Naive B cell (primary cell): ENCODE measurements at regions not wholly inside any gene's neighbourhood (a gene's known extent, or its start where the extent isn't known, plus 50 kb on each side); places are given as distances from the start of the nearest gene placed in this dataset.
A peak's percentile ranks its signal among the peaks of the same experiment; 100 is the strongest.

Experiments
- ATAC-seq, 2 donors: fragments of 150-1000 bp; cut with Tn5 transposase; 2 replicates each; pipeline ENCODE4 v1.10.0; 2021; ENCODE audit warnings: low read depth in 2 of 2, mild to moderate bottlenecking in 2 of 2, moderate library complexity in 2 of 2
- DNase-seq: peaks from one replicate; pipeline ENCODE4 v3.0.0; 2022
- H3K27ac Mint-ChIP-seq, 6 donors: one replicate each; pipeline ENCODE4 v1.8.0; 2020 to 2022; ENCODE audit warnings: mild to moderate bottlenecking in 6 of 6, mixed read lengths in 6 of 6, moderate library complexity in 5 of 6, inconsistent platforms in 2 of 6
- H3K27me3 Mint-ChIP-seq, 3 donors: one replicate each; pipeline ENCODE4 v1.8.0; 2021 to 2022; ENCODE audit warnings: mixed read lengths in 3 of 3, mild to moderate bottlenecking in 1 of 3
- H3K36me3 Mint-ChIP-seq, 2 donors: one replicate each; pipeline ENCODE4 v1.8.0; 2020 to 2022; ENCODE audit warnings: mixed read lengths in 2 of 2, inconsistent platforms in 1 of 2, mild to moderate bottlenecking in 1 of 2
- H3K4me1 Mint-ChIP-seq, 3 donors: one replicate each; pipeline ENCODE4 v1.8.0; 2020 to 2022; ENCODE audit warnings: mixed read lengths in 3 of 3, inconsistent platforms in 1 of 3, mild to moderate bottlenecking in 1 of 3, moderate library complexity in 1 of 3
- H3K4me3 Mint-ChIP-seq, 8 donors: one replicate each; pipeline ENCODE4 v1.8.0; 2020 to 2022; ENCODE audit warnings: mild to moderate bottlenecking in 8 of 8, mixed read lengths in 8 of 8, moderate library complexity in 8 of 8, inconsistent platforms in 2 of 8
- H3K9me3 Mint-ChIP-seq, 7 donors: one replicate each; pipeline ENCODE4 v1.8.0; 2020 to 2022; ENCODE audit warnings: mixed read lengths in 7 of 7, mild to moderate bottlenecking in 5 of 7, inconsistent platforms in 2 of 7, moderate library complexity in 1 of 7

GRCh38 chr13:73365681-73366080 lies 306.9 kb downstream of the KLF5 start:
- DNase-seq = no peak
- H3K27ac Mint-ChIP-seq = no peak overlapping the region
- H3K27me3 Mint-ChIP-seq = no peaks in the 10 kb centered on the region
- H3K4me3 Mint-ChIP-seq = no peak overlapping the region
- H3K36me3 Mint-ChIP-seq = no peaks in the 10 kb centered on the region
- H3K4me1 Mint-ChIP-seq = no peaks in the 10 kb centered on the region
- no peak for ATAC-seq
- peaks cover 0 to 3% (median 0%) of the 10 kb centered on the region in 7 donors for H3K9me3 Mint-ChIP-seq

GRCh38 chr13:73365252-73365651 lies 306.4 kb downstream of the KLF5 start:
- Mint-ChIP-seq H3K4me1 (no peaks in the 10 kb centered on the region), H3K27ac (no peak overlapping the region), H3K27me3 (no peaks in the 10 kb centered on the region), H3K4me3 (no peak overlapping the region), H3K36me3 (no peaks in the 10 kb centered on the region), H3K9me3 (peaks cover 0 to 3% (median 0%) of the 10 kb centered on the region in 7 donors)
- ATAC-seq (no peak), DNase-seq (no peak)

- no peak for DNase-seq
- Mint-ChIP-seq H3K9me3 (peaks cover 0 to 3% (median 0%) of the 10 kb centered on the region in 7 donors), H3K36me3 (no peaks in the 10 kb centered on the region), H3K27ac (no peak overlapping the region), H3K4me3 (no peak overlapping the region), H3K27me3 (no peaks in the 10 kb centered on the region), H3K4me1 (no peaks in the 10 kb centered on the region)
- ATAC-seq = no peak
These were observed 305.9 kb downstream of the KLF5 start for GRCh38 chr13:73364736-73365135.

GRCh38 chr13:73358606-73359095 lies 299.8 kb downstream of the KLF5 start:
- ATAC-seq = no peak

DNA sequence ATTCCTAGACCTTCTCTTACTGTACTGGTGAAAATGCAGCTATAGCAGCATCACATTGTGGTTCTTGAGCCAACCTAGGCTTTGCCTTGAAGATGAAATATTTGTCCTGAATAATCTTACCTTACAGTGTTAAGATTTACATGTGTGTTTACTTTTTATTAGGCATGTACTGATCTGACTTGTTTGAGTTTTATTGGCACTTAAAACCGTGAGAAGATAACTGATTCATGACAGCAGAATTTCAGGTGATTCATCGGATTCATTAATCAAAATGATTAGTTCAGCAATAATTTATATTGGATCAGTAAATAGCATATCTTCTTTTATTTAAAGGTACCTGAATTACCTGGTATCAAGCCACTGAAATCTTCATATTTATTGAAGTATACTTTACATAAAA lies 296.3 kb downstream of the KLF5 start:
- Mint-ChIP-seq H3K9me3 (peaks cover 0 to 11% (median 3%) of the 10 kb centered on the region in 7 donors), H3K4me1 (no peaks in the 10 kb centered on the region), H3K27me3 (no peaks in the 10 kb centered on the region), H3K36me3 (no peaks in the 10 kb centered on the region), H3K4me3 (no peak overlapping the region), H3K27ac (no peak overlapping the region)
- ATAC-seq = no peak
- no peak for DNase-seq

More at GRCh38 chr13:73358606-73359095, 299.8 kb downstream of the KLF5 start:
- Mint-ChIP-seq H3K4me1 (no peaks in the 10 kb centered on the region), H3K9me3 (peaks cover 0 to 11% (median 3%) of the 10 kb centered on the region in 7 donors), H3K4me3 (no peak overlapping the region), H3K36me3 (no peaks in the 10 kb centered on the region), H3K27me3 (no peaks in the 10 kb centered on the region), H3K27ac (peak overlapping the region in 1 of 6 donors; percentile 29)
- DNase-seq = no peak

DNA sequence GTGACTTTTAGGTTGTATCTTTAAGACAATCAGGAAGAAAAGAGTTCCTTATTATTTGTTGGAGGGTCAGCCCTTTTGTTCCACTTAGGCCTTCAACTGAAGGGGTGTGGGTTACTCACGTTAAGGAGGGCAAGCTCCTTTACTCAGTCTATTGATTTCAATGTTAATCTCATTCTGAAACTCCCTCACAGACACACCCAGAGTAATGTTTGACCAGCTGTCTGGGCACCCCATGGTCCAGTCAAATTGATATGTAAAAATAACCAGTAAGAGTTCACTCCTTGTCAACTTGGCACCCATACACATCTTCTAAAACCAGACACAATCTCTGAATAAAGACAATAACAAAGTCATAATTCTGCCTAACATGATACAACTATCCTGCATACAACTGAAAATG lies 292.9 kb downstream of the KLF5 start:
- no peaks in the 10 kb centered on the region for H3K4me1 Mint-ChIP-seq
- no peak for DNase-seq
- no peak overlapping the region for H3K27ac Mint-ChIP-seq
- no peaks in the 10 kb centered on the region for H3K36me3 Mint-ChIP-seq
- H3K9me3 Mint-ChIP-seq = peaks cover 0 to 9% (median 3%) of the 10 kb centered on the region in 7 donors
- H3K27me3 Mint-ChIP-seq = no peaks in the 10 kb centered on the region
- no peak overlapping the region for H3K4me3 Mint-ChIP-seq
- ATAC-seq = no peak

- no peaks in the 10 kb centered on the region for H3K4me1 Mint-ChIP-seq
These were observed 282.9 kb downstream of the KLF5 start for GRCh38 chr13:73341748-73342147.

DNA sequence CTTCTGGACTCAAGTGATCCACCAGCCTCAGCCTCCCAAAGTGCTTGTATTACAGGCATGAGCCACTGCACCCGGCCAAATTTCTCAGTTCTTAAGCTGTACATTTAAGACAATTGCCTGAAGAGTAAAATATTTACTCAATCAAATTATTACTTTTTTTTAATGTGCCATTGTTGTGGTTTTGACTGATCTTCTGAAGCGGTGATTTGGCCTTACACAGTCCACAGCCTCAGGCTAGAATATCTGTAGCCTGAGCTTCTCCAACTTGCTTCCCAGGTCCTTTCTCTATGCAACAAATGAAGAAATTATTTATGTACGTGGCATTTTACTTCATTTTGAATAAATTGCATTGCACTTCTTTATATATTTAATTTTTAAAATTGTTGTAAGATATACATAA lies 281.3 kb downstream of the KLF5 start:
- no peak overlapping the region for H3K27ac Mint-ChIP-seq
- no peak for ATAC-seq
- H3K9me3 Mint-ChIP-seq = peaks cover 0 to 3% (median 0%) of the 10 kb centered on the region in 7 donors
- H3K36me3 Mint-ChIP-seq = no peaks in the 10 kb centered on the region
- no peaks in the 10 kb centered on the region for H3K4me1 Mint-ChIP-seq
- no peak for DNase-seq
- no peak overlapping the region for H3K4me3 Mint-ChIP-seq
- no peaks in the 10 kb centered on the region for H3K27me3 Mint-ChIP-seq

More at GRCh38 chr13:73341748-73342147, 282.9 kb downstream of the KLF5 start:
- H3K4me3 Mint-ChIP-seq = no peak overlapping the region
- ATAC-seq (no peak), DNase-seq (no peak)
- H3K27me3 Mint-ChIP-seq = no peaks in the 10 kb centered on the region
- peaks cover 0 to 5% (median 0%) of the 10 kb centered on the region in 7 donors for H3K9me3 Mint-ChIP-seq
- H3K36me3 Mint-ChIP-seq = no peaks in the 10 kb centered on the region
- H3K27ac Mint-ChIP-seq = no peak overlapping the region

DNA sequence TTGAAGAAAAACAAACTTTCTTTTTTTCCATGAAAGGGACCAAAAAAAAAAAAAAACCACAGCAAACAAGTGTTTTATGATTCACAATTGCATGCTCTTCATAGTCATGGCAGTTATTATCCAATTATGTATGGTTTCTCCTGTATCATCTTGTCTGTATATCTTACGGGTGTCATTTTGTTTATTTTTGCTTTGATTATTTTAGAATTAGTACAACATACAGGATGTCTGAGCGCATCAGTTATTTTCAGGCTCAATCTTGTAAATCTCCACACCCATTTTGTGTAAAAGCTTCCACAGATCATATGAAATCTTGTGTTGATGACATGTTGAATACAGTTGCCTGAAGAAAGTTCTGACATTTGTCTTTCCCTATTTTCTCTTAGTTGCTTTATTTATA lies 280.3 kb downstream of the KLF5 start:
- DNase-seq (no peak), ATAC-seq (no peak)
- Mint-ChIP-seq H3K27ac (no peak overlapping the region), H3K4me1 (no peaks in the 10 kb centered on the region), H3K9me3 (peaks cover 0 to 3% (median 0%) of the 10 kb centered on the region in 7 donors), H3K36me3 (no peaks in the 10 kb centered on the region), H3K4me3 (no peak overlapping the region), H3K27me3 (no peaks in the 10 kb centered on the region)

DNA sequence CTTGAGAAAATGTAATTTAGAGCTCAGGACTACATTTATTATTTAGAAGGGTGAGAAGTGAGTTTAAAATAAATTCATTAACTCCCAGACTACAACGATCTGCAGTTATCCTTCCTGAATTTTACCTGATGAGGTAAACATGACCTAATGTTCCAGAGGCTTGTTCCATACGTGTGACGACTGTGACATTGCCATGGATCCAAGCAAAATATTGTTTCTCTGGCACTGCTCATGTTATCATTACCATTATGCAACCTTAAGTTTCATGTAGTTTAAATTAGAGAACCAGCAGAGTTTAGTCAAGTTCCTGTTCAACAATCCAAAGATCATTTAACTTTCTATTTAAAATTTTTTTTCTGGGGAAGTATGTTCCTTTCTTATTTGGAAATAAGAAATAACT lies 279.6 kb downstream of the KLF5 start:
- DNase-seq (no peak), ATAC-seq (no peak)
- Mint-ChIP-seq H3K4me3 (no peak overlapping the region), H3K36me3 (no peaks in the 10 kb centered on the region), H3K27ac (no peak overlapping the region), H3K27me3 (no peaks in the 10 kb centered on the region), H3K4me1 (no peaks in the 10 kb centered on the region), H3K9me3 (peaks cover 0 to 2% (median 0%) of the 10 kb centered on the region in 7 donors)

DNA sequence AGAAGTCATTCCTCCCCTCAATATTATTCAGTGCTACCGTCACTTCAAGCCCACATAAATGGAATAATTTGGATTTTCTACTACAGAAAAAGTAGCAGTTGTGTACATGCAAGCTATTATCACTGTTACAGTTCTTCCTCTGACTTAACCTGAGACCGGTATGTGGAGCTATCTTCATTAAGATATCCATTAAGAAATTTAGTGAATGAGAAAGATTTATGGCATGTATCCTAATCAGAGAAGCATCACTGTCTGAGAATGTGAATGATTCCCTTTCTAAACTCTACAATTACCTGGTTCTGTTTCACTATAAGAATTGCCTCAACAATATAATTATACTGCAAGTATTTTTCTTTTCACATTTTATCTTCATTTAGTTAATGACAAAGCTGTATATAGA lies 278.7 kb downstream of the KLF5 start:
- ATAC-seq = no peak
- H3K27me3 Mint-ChIP-seq = no peaks in the 10 kb centered on the region

DNA sequence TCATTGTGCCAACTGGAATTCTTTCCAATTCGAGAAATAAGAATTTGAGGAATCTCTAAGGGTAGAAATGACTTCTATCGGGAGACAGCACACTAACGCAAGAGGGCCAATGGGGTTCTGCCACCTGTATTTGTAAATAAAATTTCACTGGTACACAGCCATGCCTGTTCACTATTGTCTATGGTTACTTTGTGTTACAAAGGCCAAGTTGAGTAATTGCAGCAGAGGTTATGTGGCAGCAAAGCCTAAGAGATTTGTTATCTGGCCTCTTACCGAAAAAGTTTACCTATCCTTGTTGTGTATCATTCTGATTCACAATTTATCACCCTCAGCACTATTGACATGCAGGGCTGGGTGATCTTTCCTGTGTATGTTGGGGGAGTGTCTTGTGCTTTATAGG lies 278.0 kb downstream of the KLF5 start:
- no peaks in the 10 kb centered on the region for H3K4me1 Mint-ChIP-seq
- no peak overlapping the region for H3K27ac Mint-ChIP-seq
- peaks cover 0 to 6% (median 0%) of the 10 kb centered on the region in 7 donors for H3K9me3 Mint-ChIP-seq
- H3K36me3 Mint-ChIP-seq = no peaks in the 10 kb centered on the region
- DNase-seq (no peak), ATAC-seq (no peak)
- H3K27me3 Mint-ChIP-seq = no peaks in the 10 kb centered on the region
- H3K4me3 Mint-ChIP-seq = no peak overlapping the region

More for the DNA sequence above, 278.7 kb downstream of the KLF5 start:
- no peaks in the 10 kb centered on the region for H3K4me1 Mint-ChIP-seq
- H3K36me3 Mint-ChIP-seq = no peaks in the 10 kb centered on the region
- H3K9me3 Mint-ChIP-seq = peaks cover 0 to 2% (median 0%) of the 10 kb centered on the region in 7 donors
- no peak overlapping the region for H3K4me3 Mint-ChIP-seq
- H3K27ac Mint-ChIP-seq = no peak overlapping the region
- no peak for DNase-seq

- ATAC-seq = no peak
- H3K27me3 Mint-ChIP-seq = no peaks in the 10 kb centered on the region
- no peak overlapping the region for H3K27ac Mint-ChIP-seq
- no peaks in the 10 kb centered on the region for H3K4me1 Mint-ChIP-seq
- H3K4me3 Mint-ChIP-seq = no peak overlapping the region
- H3K36me3 Mint-ChIP-seq = no peaks in the 10 kb centered on the region
- no peak for DNase-seq
- H3K9me3 Mint-ChIP-seq = peaks cover 0 to 6% (median 1%) of the 10 kb centered on the region in 7 donors
These were observed 277.1 kb downstream of the KLF5 start for GRCh38 chr13:73335944-73336343.

DNA sequence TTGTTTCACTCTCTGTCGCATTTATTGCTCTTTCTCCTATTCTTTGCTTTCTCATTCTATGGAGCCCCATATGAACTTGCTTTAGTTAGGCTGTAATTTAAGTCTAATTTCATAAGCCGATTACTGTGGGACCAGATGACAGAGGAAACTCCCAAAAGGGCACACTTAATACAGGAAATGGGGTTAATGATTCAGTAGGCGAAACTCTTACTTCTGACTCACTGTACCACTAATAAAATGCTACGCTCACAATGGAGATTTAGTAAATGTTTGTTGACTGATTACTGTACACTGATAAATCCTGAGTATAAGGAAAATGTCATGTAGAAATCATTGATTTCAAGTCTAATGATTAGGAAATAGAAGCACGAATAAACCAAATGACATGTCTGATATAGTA lies 276.4 kb downstream of the KLF5 start:
- Mint-ChIP-seq H3K36me3 (no peaks in the 10 kb centered on the region), H3K4me3 (no peak overlapping the region), H3K4me1 (no peaks in the 10 kb centered on the region), H3K27me3 (no peaks in the 10 kb centered on the region), H3K27ac (peak overlapping the region in 1 of 6 donors; percentile 36), H3K9me3 (peaks cover 0 to 8% (median 2%) of the 10 kb centered on the region in 7 donors)
- no peak for ATAC-seq
- DNase-seq = no peak

GRCh38 chr13:73334445-73334844 lies 275.6 kb downstream of the KLF5 start:
- Mint-ChIP-seq H3K27ac (no peak overlapping the region), H3K36me3 (no peaks in the 10 kb centered on the region), H3K4me1 (no peaks in the 10 kb centered on the region), H3K4me3 (no peak overlapping the region), H3K27me3 (no peaks in the 10 kb centered on the region), H3K9me3 (peaks cover 0 to 8% (median 2%) of the 10 kb centered on the region in 7 donors)
- DNase-seq = no peak
- no peak for ATAC-seq
